ENCODE measurements at regions not wholly inside any gene's neighbourhood (a gene's known extent, or its start where the extent isn't known, plus 50 kb on each side); places are given as distances from the start of the nearest gene placed in this dataset.

DNA sequence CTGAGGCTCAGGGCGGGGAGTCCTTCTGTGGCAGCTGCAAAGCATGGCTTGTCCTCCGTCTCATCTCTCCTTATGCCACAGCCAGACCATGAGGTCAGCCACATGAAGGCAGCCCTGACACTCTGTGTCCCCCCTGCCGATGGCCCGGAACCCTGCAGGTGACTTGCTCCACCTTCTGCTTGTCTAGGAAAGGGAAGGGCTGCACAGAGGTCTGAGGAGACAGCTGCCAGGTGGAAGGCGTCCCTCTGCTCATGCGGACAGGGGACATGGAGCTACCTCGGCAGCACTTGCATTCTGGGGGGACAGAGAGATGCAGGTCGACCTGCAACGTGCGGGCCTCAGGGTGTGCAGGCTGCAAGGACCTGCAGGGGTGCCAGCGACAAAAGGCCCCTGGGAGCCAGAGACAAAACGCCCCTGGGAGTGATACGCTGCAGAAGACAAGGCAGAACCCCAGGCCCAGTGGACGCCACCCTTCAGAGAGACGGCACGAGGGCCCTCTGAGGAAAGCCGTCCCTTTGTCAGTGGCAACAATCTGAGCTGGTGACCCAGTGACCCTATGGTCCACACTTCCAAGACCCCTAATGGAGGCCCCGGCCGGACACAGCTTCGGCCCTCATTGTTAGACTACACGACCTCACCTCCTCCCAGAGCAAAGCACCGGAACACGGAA is 205.2 kb upstream of the PPP2R2D start:
- no TSS peak for BruUV-seq (replicated peaks)
- 49% methylated on average over 23 of the region's 23 CpGs for WGBS (ENCODE audit: insufficient coverage, insufficient replicate concordance, low lambda C conversion rate, missing lambda C conversion rate)
- no peak overlapping the region for H2AFZ ChIP-seq (ENCODE audit: control insufficient read depth, low read depth, low read length)
- H3K9me3 ChIP-seq (replicated peaks; ENCODE audit: control insufficient read depth, insufficient read depth, low read length), result no peaks in the 10 kb centered on the region
- ATAC-seq (no peak), FAIRE-seq (no peak), DNase-seq (ENCODE audit: low read depth, low spot score) (no peak)
- H3K27ac ChIP-seq (ENCODE audit: control insufficient read depth, insufficient read depth), result no peak overlapping the region
- ChIA-PET CTCF (no interaction called here), POLR2A (no interaction called here), SMC1A (ENCODE audit: uncharacterized antibody, unreplicated experiment) (no interaction called here), RAD21 (ENCODE audit: unreplicated experiment) (no interaction called here)
- no peak overlapping the region for H3K4me3 ChIP-seq
- H3K36me3 ChIP-seq (ENCODE audit: control insufficient read depth in 2 of 2, insufficient read depth in 2 of 2, low read length in 1 of 2), result no peaks in the 10 kb centered on the region
- no peaks in the 10 kb centered on the region for H3K79me2 ChIP-seq (ENCODE audit: control insufficient read depth, insufficient read depth, low read length)
- in situ Hi-C loops (cut with MboI), result no loop called here
- no peaks in the 10 kb centered on the region for H3K27me3 ChIP-seq (replicated peaks in 1 of 2; ENCODE audit: control insufficient read depth in 2 of 2, insufficient read depth in 2 of 2, low read length in 1 of 2)
- TF ChIP-seq, protein P1, sequence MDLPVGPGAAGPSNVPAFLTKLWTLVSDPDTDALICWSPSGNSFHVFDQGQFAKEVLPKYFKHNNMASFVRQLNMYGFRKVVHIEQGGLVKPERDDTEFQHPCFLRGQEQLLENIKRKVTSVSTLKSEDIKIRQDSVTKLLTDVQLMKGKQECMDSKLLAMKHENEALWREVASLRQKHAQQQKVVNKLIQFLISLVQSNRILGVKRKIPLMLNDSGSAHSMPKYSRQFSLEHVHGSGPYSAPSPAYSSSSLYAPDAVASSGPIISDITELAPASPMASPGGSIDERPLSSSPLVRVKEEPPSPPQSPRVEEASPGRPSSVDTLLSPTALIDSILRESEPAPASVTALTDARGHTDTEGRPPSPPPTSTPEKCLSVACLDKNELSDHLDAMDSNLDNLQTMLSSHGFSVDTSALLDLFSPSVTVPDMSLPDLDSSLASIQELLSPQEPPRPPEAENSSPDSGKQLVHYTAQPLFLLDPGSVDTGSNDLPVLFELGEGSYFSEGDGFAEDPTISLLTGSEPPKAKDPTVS (IDR thresholded peaks at IDR 0.05; ENCODE audit: low read depth, low read length), result no peak
- TF ChIP-seq ETV6 (conservative IDR thresholded peaks at IDR 0.05 in 1 of 2, IDR thresholded peaks at IDR 0.05 in 1 of 2; ENCODE audit: borderline replicate concordance in 1 of 2, low read depth in 1 of 2) (no peak), RBBP5 (conservative IDR thresholded peaks at IDR 0.05) (no peak), WRNIP1 (IDR thresholded peaks at IDR 0.05; ENCODE audit: borderline replicate concordance, low read depth, low read length) (no peak), SREBF1 (IDR thresholded peaks at IDR 0.05; ENCODE audit: low read length) (no peak), RB1 (IDR thresholded peaks at IDR 0.05; ENCODE audit: borderline replicate concordance) (no peak)
- TF ChIP-seq, protein P2, sequence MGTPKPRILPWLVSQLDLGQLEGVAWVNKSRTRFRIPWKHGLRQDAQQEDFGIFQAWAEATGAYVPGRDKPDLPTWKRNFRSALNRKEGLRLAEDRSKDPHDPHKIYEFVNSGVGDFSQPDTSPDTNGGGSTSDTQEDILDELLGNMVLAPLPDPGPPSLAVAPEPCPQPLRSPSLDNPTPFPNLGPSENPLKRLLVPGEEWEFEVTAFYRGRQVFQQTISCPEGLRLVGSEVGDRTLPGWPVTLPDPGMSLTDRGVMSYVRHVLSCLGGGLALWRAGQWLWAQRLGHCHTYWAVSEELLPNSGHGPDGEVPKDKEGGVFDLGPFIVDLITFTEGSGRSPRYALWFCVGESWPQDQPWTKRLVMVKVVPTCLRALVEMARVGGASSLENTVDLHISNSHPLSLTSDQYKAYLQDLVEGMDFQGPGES (IDR thresholded peaks at IDR 0.05), result no peak
- no peaks in the 10 kb centered on the region for H4K20me1 ChIP-seq (ENCODE audit: control insufficient read depth, insufficient read depth)
- no peaks in the 10 kb centered on the region for H3K4me1 ChIP-seq (ENCODE audit: control insufficient read depth, insufficient read depth, low read length)
- no peak overlapping the region for H3K4me2 ChIP-seq (ENCODE audit: control insufficient read depth, insufficient read depth)
- intact Hi-C loops (cut with micrococcal nuclease; ENCODE audit: unreplicated experiment), result no loop called here
- H3K9ac ChIP-seq (ENCODE audit: control insufficient read depth, insufficient read depth, low read length), result no peak overlapping the region
